Stimulated activated CD4-positive, alpha-beta T cell treated with anti-CD3 and anti-CD28 coated beads, Interleukin-15, amount 100 ng/mL, for 24 hours (primary cell): ENCODE measurements at regions not wholly inside any gene's neighbourhood (a gene's known extent, or its start where the extent isn't known, plus 50 kb on each side); places are given as distances from the start of the nearest gene placed in this dataset.
"Not testable (repeated sequence)": the region's sequence is repeated elsewhere in the genome, so short reads cannot be mapped to it uniquely, and the experiment has no call there.

Experiments used
- DNase-seq: peaks from one replicate; pipeline ENCODE4 v3.0.0-alpha.2; 2020

DNA sequence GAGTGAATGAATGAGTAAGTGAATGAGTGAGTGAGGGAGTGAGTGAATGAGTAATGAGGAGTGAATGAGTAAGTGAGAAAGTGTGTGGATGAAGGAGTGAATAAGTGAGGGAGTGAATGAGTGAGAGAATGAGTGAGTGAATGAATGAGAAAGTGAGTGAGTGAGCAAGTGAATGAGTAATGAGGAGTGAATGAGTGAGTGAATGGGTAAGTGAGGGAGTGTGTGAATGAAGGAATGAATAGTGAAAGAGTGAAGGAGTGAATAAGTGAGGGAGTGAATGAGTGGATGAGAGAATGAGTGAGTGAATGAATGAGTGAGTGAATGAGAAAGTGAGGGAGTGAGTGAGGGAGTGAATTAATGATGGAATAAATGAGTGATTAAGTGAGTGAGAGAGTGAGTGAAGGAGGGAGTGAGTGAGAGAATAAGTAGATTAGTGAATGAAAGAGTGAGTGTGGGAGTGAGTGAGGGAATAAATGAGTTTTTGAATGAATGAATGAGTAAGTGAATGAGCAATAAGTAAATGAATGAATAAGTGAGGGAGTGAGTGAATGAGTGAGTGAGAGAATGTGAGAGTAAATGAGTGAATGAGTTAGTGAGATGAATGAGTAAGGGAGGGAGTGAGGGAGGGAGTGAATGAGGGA, 364.5 kb downstream of the ADGRD1 start:
- no peak for DNase-seq

GRCh38 chr12:131321988-131322387, 368.3 kb downstream of the ADGRD1 start:
- no peak for DNase-seq

DNA sequence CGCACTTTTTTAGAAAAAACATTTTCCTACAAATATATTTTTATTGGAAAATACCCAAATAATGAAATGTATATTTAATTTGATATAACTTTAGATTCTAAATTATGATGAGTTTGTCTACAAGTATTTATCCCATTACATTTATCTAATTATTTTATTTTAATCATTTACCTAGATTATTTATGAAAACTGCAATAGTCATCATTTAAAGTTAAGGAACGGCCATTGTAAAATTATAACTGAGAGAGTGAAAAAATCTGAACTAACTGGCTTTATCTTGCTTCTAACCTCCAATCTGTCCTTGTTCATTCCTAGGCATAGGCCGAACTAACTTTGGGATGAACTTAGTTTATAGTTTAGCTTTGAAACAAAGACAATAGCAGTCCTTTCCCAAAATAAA, 368.8 kb downstream of the ADGRD1 start:
- DNase-seq = not testable (repeated sequence)

DNA sequence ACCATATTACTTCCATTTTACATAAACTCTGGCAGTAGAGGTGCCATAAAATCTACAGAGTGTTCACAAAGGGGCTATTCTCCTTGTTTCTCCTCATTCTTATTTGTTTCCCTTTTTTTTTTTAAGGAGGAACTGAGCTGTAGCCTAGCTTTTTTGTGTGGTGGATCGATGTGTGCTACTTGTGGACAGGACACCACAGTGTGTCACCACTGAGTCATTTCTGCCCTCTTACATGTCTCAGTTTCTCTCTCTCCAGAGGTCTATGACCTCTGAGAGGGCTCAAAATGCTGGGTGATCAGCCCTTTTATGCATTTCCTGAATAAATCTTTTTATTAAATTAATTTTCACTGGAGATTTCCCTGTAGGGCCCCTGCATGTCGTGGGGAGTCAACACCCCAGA, 370.2 kb downstream of the ADGRD1 start:
- no peak for DNase-seq

- no peak for DNase-seq
These were observed 374.1 kb downstream of the ADGRD1 start for GRCh38 chr12:131327521-131328488.

DNA sequence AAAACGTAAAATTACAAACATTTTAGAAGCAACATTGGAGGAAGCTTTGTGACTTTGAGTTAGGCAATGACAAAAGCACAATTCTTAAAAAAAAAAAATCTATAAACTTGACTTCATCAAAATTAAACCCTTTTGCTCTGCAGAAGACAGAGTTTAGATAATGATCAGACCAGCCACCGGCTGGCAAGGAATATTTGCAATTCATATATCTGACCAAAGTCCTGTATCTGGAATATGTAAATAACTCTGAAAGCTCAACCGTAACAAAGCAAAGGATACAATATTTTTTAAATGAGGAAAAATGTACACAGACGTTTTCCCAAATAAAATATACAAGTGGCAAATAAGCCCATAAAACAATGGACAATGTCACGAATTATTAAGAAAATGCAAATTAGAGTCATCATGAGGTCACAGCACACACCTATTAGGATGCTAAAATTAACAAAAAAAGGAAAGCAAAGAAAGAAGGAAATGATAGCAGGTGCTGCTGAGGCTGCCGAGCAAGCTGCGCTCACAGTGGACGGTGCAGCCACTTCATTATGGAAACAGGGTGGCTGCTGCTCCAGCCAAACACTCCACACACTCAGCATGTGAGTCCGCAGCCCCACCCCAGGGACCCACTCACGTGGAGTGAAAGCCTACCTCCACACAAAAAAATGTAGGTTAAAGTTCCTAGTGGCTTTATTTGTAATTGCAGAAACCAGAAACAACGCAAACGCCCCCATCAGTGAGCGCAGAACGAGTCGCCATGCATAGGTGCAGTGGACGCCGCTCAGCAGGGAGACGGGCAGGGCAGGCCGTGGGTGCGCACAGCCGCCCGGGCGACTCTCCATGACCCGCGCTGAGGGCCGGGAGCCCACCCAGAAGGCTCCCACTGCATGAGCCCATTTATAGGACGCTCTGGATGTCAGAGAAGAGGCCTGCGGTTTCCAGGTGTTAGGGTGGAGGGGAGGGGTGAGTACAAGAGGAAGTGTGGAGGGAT, 375.4 kb downstream of the ADGRD1 start:
- not testable (repeated sequence) for DNase-seq

DNA sequence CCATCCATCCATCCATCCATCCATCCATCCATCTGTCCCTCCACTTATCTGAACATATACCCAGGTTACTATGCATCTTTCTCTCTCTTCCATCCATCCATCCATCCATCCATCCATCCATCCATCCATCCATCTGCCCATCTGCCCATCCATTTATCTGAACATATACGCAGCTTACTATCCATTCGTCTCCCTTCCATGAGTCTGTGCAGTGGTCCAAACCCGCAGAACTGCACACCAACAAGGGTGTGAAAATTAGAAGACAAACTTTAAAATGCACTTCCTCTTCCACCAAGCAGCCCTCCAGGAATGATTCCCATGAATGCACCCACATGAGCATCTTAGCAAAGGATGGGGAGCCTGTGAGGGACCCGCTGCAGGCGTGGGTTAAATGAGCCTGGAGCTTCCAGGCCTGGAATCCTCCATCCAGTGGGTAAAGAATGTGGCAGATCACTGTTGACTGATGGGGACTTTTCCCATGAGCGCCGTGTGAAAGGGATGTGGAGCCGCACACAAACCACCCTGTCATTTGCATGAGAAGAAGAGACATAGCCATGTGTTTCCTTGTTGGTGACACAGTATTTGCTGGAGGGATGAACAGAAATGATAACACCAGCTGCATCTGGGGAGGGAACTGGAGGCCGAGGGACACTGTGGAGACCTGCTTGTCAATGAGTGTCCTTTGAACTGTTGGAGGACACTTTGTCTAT, 376.6 kb downstream of the ADGRD1 start:
- DNase-seq = no peak

GRCh38 chr12:131331148-131331750, 377.5 kb downstream of the ADGRD1 start:
- no peak for DNase-seq

GRCh38 chr12:131332224-131332623, 378.5 kb downstream of the ADGRD1 start:
- DNase-seq = no peak

GRCh38 chr12:131333136-131333535, 377.8 kb upstream of the SFSWAP start:
- DNase-seq = no peak

GRCh38 chr12:131333621-131334440, 377.1 kb upstream of the SFSWAP start:
- no peak for DNase-seq

DNA sequence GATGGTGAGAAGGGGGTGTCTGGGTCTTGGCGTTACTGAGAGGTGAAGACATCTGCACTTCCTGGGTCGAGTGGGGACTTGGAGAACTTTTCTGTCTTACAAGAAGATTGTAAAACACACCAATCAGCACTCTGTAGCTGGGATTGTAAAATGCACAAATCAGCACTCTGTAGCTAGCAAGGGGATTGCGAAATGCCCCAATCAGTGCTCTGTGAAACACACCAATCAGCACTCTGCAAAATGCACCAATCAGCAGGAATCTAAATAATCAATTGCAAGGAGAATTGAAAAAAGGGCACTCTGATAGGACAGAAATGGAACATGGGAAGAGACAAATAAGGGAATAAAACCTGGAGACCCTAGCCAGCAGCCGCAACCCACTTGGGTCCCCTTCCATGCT, 376.1 kb upstream of the SFSWAP start:
- no peak for DNase-seq

GRCh38 chr12:131335456-131335855, 375.4 kb upstream of the SFSWAP start:
- DNase-seq = no peak

DNA sequence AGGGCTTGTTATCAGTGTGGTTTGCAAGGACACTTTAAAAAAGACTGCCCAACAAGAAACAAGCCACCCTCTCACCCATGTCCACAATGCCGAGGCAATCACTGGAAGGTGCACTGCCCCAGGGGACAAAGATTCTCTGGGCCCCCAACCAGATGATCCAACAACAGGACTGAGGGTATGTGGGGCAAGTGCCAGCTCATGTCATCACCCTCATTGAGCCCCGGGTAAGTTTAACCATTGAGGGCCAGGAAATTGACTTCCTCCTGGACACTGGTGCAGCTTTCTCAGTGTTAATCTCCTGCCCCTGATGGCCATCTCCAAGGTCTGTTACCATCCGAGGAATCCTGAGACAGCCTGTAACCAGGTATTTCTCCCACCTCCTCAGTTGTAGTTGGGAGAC, 373.0 kb upstream of the SFSWAP start:
- not testable (repeated sequence) for DNase-seq

DNA sequence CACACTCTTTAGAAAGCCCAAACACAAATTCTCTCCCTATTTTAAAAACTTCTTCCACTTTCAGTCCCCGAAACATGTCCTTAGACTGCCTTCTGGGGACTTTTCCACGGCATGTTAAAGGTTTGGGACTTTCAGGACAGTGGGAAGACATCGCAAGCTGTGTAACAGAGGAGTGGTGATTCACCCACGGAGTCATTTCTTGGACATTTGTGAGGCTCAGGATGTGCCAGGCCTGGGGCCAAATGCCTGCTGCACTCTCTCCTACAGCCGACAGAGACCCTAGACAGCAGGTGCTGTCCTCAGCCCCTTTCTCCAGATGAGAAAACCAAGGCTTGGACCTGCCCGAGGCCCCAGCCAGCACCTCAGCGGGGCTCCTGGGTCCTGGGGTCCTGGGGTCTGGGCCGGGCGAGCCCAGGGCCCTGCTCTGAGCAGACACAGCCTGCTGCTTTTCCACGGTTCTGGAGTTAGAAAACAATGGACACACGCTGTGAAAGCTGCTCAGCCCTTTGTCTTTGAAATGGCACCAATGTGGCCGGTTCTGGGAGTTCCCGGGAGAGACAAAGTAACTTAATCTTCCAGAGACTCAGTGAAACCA, 370.2 kb upstream of the SFSWAP start:
- DNase-seq = no peak

DNA sequence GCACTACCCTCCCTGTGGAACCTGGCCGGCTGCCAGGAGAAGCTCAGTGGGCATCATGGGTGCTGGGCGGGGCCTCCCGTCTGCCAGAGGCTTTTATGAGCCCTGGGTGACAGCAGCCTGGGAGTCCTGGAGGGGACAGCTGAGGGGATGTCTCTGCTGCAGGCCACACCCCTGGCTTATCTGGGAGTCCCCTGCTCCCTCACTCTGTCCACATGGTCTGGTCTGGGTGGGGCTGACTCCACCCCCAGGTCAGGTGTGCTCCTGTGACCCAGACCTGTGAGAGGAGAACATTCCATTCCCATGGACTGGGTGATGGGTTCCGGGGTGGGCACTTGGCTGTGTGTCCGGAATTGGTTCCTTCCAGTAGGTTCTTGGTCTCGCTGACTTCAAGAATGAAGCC, 369.3 kb upstream of the SFSWAP start:
- DNase-seq = not testable (repeated sequence)

DNA sequence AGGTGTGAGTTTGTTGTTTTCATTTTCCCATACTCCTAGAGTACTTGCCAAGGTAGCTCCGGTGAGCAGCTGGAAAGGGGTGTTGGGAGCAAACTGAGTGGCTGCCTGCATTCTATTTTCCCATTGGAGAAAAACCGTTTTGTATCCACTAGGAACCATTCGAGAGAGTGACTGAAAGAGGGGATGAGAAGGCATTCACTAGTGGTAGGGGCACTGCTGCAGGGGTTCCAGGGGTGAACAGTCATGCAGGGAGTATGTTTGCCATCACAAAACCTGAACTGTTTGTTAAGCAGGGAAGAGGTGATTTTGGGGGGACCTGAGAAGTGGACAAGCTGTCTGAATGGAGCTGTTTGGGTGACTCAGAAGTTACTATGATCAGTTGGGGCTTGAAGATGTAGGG, 367.5 kb upstream of the SFSWAP start:
- DNase-seq = not testable (repeated sequence)

DNA sequence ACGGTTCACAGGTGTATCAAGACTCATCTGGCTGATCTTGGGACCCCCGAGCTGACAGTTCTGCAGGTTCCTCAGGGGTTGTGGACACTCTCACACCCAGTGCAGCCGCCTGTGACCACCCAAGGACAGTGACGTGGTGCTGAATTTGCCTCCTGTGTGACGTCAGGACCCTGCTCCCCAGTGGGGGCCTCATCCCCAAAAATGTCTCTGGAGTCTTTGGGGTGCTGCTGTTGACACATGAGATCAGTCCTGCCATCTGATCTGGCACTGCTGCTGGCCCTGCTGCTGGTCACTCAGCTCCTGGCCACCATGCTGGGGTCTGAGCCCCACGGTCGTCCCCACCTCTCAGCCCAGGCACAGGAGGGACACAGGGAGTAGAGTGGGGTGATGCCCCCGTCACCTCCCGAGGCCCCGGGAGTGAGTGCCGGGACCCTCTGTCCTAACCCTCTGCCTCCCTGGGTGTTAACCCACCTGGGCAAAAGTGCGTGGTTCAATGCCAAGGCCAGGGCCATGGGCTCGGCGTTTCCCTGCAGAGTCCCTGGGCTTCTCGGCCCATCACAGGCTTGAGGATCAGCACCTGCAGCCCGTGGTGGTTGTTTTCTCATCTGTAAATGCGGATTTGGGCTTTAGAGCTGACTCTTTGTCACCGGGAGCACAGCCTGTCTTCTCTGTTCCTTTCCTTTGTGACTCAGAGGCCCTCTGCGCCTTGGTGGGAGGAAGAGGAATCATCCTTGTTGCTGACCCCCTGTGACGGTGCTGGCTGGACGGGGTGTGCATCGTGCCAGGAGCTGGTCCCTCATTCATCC, 366.0 kb upstream of the SFSWAP start:
- not testable (repeated sequence) for DNase-seq
